SH-SY5Y (cell line): ENCODE measurements at regions not wholly inside any gene's neighbourhood (a gene's known extent, or its start where the extent isn't known, plus 50 kb on each side); places are given as distances from the start of the nearest gene placed in this dataset.

Experiments
- GATA2 ChIP-seq: IDR thresholded peaks from 2 replicates; pipeline ENCODE4 v1.6.1; 2011; ENCODE audit warnings: mild to moderate bottlenecking, low read depth, low read length
- GATA3 ChIP-seq: IDR thresholded peaks from 2 replicates; pipeline ENCODE4 v1.6.1; 2011; ENCODE audit warnings: low read depth, mild to moderate bottlenecking, low read length, moderate library complexity

GRCh38 chr9:85290019-85290418 is 451.7 kb downstream of the AGTPBP1 start:
- no peak for TF ChIP-seq GATA2
- no peak for TF ChIP-seq GATA3
